NB4 (cell line): ENCODE measurements at regions not wholly inside any gene's neighbourhood (a gene's known extent, or its start where the extent isn't known, plus 50 kb on each side); places are given as distances from the start of the nearest gene placed in this dataset.

Source experiments
- CTCF ChIP-seq: IDR thresholded peaks from one replicate; pipeline ENCODE4 v1.5.1; 2012; ENCODE audit warnings: low read depth, low read length
- MYC ChIP-seq: IDR thresholded peaks from 2 replicates; pipeline ENCODE4 v1.6.1; 2011; ENCODE audit warnings: low read depth, low read length
- POLR2A ChIP-seq: IDR thresholded peaks from 2 replicates; pipeline ENCODE4 v1.6.1; 2011; ENCODE audit warnings: mild to moderate bottlenecking; ENCODE audit not compliant: insufficient read length; ENCODE audit errors: extremely low read depth

- TF ChIP-seq POLR2A, result no peak
- no peak for TF ChIP-seq CTCF
- no peak for TF ChIP-seq MYC
Measured at GRCh38 chr6:811831-812230, 118.9 kb upstream of the EXOC2 start.
